K562 (cell line): ENCODE measurements at regions not wholly inside any gene's neighbourhood (a gene's known extent, or its start where the extent isn't known, plus 50 kb on each side); places are given as distances from the start of the nearest gene placed in this dataset.

Experiments
- BRCA1 ChIP-seq, 2 experiments: fragments of 450-650 bp in 1 of 2; sonication (generic) in 1 of 2; formaldehyde crosslinking in 1 of 2; IDR thresholded peaks; 2 replicates each; pipeline versions ENCODE4 v1.5.0 to v1.6.1; 2017 to 2020; ENCODE audit warnings: mild to moderate bottlenecking in 1 of 2, missing genetic modification reagents in 1 of 2
- CTCF ChIP-seq, 3 experiments: IDR thresholded peaks in 2 of 3; conservative IDR thresholded peaks in 1 of 3; 2 replicates each; pipeline ENCODE4 v1.5.1; 2011 to 2012; ENCODE audit warnings: low read length in 3 of 3, mild to moderate bottlenecking in 3 of 3, control low read depth in 2 of 3, improper control_type of control experiment in 1 of 3, inconsistent platforms in 1 of 3, low read depth in 1 of 3, mixed read lengths in 1 of 3, moderate library complexity in 1 of 3; ENCODE audit not compliant: insufficient read depth in 2 of 3
- NFATC3 ChIP-seq: fragments of 450-650 bp; IDR thresholded peaks from 2 replicates; pipeline ENCODE4 v1.6.1; 2017; ENCODE audit warnings: mild to moderate bottlenecking
- NR2C2 ChIP-seq, 2 experiments: fragments of 200-800 bp in 1 of 2; sonication (Bioruptor generic) in 1 of 2; sonication (generic) in 1 of 2; formaldehyde crosslinking in 1 of 2; IDR thresholded peaks; 2 replicates each; pipeline versions ENCODE4 v1.6.1 to v1.8.0; 2016 to 2022; ENCODE audit warnings: mild to moderate bottlenecking in 1 of 2, missing compliant biosample characterization in 1 of 2, missing genetic modification characterization in 1 of 2, missing genetic modification reagents in 1 of 2
- POLR2AphosphoS5 ChIP-seq: IDR thresholded peaks from 2 replicates; pipeline ENCODE4 v1.6.1; 2011; ENCODE audit warnings: mild to moderate bottlenecking, low read depth, low read length, moderate library complexity; ENCODE audit not compliant: control insufficient read depth, insufficient read depth
- SMC3 ChIP-seq: conservative IDR thresholded peaks from 2 replicates; pipeline ENCODE4 v1.6.1; 2011; ENCODE audit warnings: low read depth, low read length, improper control_type of control experiment; ENCODE audit not compliant: insufficient read depth
- SRSF1 ChIP-seq: fragments of 200-400 bp; formaldehyde crosslinking; IDR thresholded peaks from 2 replicates; pipeline ENCODE4 v1.6.1; 2017; ENCODE audit warnings: mild to moderate bottlenecking, low read depth, low read length, moderate library complexity
- ZBED1 ChIP-seq: IDR thresholded peaks from 2 replicates; pipeline ENCODE4 v1.6.1; 2014

GRCh38 chr5:135654761-135655467 lies 76.1 kb upstream of the CXCL14 start:
- TF ChIP-seq POLR2AphosphoS5 = no peak
- no peak for TF ChIP-seq BRCA1 (IDR thresholded peaks at IDR 0.05)
- no peak for TF ChIP-seq BRCA1 (CRISPR knock-in tag; IDR thresholded peaks at IDR 0.05)
- TF ChIP-seq NR2C2 (CRISPR knock-in tag; IDR thresholded peaks at IDR 0.05) = no peak
- TF ChIP-seq NR2C2 (tag; IDR thresholded peaks at IDR 0.05) = no peak
- no peak for TF ChIP-seq CTCF (IDR thresholded peaks at IDR 0.05 in 2 of 3, conservative IDR thresholded peaks at IDR 0.05 in 1 of 3; ENCODE audit: insufficient read depth in 2 of 3, low read depth in 1 of 3, low read length in 3 of 3)
- no peak for TF ChIP-seq ZBED1
- TF ChIP-seq SRSF1 = no peak
- no peak for TF ChIP-seq SMC3
- no peak for TF ChIP-seq NFATC3
